NCI-H2227 (cell line): ENCODE measurements at regions not wholly inside any gene's neighbourhood (a gene's known extent, or its start where the extent isn't known, plus 50 kb on each side); places are given as distances from the start of the nearest gene placed in this dataset.

Experiments used
- DNase-seq: peaks from one replicate; lab custom pipeline; 2025; ENCODE audit not compliant: unreplicated experiment; lab: John Stamatoyannopoulos, UW

DNA sequence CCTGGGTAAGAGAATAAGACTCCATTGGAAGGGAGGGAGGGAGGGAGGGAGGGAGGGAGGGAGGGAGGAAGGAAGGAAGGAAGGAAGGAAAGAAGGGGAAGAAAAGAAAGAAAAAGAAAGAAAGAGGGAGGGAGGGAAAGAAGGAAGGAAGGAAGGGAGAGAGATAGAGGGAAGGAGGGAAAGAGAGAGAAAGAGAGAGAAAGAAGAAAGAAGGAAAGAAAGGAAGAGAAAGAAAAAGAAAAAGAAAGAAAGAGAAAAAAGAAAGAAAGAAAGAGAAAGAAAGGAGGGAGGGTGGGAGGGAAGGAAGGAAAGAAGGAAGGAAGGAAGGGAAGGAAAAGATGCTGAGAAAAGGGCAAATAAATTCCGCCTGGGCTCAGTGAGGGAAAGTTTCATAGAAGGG lies 74.7 kb upstream of the IFNAR2 start:
- DNase-seq = no peak

DNA sequence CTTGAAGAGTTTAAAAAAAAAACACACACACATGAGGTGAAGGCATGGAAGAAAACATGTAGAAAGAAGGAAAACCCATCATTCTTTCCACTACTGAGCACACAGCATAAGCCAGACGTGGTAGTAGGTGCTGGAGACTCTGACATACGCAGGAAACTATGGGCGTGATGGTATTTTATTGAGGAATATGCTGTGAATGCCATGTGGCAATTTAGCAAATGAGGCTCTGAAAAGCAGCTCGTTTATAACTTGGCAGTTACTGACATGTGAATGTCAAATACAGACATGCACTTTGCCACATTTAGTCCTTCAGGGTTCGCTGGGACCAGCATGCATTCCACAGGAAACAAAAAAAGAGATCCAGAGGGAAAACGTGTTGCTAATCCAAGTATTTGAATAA lies 74.3 kb upstream of the IFNAR2 start:
- DNase-seq = no peak

DNA sequence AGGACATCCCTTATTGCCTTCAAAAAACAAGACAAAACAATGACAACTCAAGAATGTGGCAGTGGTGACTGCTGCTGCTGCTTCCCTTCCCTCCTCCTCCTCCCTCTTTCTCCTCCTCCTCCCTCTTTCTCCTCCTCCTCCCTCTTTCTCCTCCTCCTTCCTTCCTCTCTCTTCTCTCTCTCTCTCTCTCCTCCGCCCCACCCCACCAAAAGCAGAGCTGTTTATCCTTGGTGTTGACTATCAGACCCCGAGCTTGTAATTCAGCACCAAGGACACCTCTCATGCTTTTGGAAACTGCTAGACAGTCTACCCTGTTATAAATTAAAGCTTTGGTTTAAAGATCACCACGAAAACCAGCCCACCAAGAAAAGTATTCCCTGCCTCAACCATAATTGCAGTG lies 72.4 kb upstream of the IFNAR2 start:
- no peak for DNase-seq

DNA sequence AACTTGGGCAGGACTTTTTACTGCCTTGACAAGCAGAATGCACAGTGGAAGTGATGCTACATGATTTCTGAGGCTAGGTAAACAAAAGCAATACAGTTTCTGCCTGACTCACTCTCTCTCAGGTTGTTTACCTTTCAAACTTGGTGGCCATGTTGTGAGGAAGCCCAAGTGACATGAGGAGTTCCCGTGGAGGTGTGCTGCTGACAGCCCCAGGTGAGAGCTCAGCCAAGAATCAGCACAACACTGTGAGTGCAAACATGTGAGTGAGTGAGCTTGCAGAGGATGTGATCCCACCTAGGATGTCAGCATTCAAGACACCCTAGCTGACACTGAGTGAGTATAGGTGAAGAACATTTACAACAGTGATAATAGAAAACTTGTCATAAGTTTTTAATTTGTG lies 71.1 kb upstream of the IFNAR2 start:
- no peak for DNase-seq

DNA sequence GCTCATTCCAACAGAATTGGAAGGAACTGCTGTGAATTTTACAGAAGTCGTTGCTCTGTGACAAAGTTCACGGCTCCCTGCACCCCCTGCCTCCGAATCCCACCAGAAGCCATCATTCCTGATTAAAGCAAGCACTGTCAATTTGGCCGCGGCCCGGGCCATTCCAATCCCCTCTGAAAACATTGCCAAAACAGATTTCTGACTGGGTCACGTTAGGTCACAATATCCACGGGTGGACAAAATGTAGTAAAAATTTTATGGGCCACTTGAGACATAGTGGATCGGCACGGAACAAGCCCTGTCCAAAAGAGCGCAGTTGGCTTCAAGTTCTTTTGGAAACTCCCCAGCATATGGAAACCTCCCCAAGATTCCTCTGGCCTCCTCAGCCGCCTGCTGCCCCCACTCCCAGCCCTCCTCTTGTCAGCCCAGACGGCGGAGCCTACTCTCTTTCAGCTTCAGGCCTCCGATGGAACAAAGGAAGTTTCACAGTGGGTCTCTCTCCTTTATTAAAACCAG lies 67.2 kb upstream of the IFNAR2 start:
- DNase-seq = no peak

DNA sequence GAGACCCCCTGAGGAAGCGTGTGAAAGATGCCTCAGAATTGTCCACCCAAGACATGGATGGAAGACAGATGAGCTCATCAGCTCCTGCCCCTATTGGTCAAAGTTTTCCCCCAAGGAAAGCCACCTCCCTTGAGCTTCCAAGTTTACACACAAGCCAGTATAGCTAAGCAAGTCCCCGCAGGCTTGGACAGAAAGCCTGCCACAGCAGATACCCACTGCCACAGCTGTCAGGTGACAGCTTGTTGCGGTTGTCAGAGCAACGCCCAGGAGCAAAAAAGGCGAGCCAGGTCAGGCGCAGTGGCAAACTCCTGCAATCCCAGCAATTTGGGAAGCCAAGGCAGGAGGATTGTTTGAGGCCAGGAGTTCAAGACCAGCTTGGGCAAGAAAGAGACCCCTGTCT lies 60.9 kb upstream of the IFNAR2 start:
- no peak for DNase-seq

DNA sequence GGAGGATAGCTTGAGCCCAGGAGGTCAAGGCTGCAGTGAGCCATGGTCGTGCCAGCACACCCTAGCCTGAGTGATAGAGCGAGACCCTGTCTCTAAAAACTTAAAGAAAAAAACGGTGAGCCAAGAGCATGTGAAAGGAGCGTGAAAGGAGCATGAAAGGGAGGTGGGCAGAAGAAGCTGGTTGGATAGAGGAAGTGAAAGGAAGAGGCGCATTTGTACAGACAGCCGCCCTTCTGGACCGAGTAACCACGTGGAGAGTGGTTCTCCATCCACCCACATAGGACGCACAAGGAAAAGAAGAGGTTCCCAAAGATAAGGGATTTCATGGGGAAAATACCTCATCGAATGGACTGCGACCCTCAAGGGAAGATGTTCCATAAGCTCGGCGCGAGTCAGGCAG lies 60.4 kb upstream of the IFNAR2 start:
- no peak for DNase-seq

DNA sequence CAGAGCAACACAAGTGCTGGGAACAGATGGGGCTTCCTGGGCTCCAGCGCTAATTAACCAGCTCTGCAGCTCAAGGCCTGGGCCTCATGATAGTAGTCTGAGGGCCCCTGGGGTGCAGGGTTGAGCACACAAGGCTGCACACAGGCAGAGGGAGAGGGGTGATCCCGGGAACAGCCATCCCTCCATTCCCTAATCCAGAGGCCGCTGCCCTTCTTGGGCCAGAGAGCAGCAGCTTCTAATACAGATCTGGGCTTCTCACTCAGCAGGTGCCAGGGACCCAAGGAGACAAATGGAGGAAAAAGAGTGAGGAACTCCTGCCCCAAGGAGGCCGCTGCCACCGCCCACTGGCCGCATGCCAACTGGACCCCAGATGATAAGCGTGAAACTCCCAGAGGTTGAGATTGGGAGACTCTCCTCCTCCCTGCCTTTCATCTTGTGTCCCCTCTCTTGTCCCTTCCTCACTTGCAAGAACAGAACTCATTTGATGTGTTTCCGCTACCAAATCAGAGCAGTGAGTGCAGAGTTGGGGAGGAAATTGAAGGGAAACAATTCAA lies 58.0 kb upstream of the IFNAR2 start:
- no peak for DNase-seq

DNA sequence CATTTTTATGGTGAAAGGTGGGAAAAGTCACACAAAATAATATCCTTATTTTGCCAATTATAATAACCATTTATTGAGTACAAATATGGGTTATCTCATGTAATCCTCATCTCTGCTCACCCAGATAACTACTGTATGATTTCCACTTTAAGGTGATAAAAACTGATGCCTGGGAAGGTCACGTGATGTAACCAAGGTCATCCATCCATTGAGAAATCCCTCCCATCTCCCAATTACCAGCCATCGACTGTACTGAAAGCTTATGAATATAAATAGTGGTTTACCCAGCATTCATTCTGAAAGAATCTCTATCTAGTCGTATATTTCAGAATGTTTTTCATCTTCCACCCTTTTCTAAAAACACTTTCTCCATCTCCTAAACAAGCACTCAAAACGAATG lies 55.0 kb upstream of the IFNAR2 start:
- DNase-seq = no peak
